NCI-H2029 treated with DMSO at 0.1 percent for 48 hours (cell line): ENCODE measurements at regions not wholly inside any gene's neighbourhood (a gene's known extent, or its start where the extent isn't known, plus 50 kb on each side); places are given as distances from the start of the nearest gene placed in this dataset.

Source experiments
- DNase-seq: peaks from one replicate; lab custom pipeline; 2025; lab: John Stamatoyannopoulos, UW

DNA sequence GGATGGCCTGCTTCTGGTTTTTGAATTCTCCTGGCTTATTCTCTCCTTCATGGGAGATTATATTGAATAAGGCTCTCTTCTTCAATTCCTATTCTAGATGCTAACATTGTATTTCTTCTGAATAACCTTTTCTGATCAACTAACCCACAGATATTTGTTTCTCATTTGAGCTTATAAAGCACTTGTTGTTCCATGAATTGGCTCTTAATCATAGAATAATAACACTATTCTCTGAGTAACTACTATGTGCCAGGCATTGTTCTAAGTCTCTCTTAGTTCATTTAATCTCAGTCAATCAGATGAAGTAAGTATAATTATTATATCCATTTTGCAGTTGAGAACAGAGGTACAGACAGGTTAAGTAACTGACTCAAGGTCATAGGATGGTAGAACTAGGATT is 136.3 kb upstream of the MLIP start:
- no peak for DNase-seq

DNA sequence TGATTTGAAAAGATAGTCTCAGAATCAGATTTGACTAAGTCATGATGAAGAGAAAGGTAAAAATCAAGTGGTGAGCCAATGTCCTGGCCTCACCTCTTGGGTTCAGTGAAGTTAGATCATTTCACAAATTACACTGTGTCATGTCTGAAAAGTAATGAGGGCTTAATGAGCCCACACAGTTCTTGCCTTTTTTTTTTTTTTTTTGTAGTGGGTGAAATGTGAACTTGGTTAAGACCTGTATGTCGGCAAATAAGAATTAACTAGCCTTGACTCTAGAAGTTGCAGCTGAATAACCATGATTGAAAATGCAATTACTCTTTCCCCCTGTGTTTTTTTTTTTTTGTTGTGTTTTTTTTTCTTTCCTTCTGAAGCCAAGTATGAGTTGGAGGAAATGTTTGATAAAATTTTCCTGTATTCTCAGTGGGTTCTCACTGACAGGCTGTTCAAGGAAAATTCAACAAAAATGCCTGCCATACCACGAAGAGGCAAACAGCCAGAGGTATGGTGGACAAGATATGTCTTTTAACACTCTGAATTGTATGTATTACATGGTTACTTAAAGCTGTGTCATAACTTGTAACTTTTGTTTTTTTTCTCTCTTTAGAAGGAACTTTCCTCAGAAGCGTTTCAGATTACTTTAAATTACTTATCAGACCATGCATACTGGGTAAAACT is 135.2 kb upstream of the MLIP start:
- no peak for DNase-seq

DNA sequence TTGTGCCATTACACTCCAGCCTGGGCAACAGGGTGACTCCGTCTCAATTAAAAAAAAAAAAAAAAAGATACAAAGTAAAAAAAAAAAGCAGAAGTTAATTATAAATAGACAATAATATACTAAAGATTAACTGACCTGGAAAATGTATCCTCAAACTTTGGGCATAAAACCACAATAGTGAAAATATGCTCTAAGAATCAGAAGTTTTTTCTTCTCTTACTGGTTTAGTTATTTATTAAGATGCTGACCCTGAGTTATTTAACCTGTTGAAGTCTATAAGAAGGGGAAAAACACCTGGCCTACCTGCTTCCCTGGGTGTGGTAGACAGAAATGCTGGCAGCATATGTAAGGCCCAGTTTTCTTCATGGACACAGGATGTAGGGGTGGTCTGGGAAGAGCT is 133.7 kb upstream of the MLIP start:
- DNase-seq, result no peak

DNA sequence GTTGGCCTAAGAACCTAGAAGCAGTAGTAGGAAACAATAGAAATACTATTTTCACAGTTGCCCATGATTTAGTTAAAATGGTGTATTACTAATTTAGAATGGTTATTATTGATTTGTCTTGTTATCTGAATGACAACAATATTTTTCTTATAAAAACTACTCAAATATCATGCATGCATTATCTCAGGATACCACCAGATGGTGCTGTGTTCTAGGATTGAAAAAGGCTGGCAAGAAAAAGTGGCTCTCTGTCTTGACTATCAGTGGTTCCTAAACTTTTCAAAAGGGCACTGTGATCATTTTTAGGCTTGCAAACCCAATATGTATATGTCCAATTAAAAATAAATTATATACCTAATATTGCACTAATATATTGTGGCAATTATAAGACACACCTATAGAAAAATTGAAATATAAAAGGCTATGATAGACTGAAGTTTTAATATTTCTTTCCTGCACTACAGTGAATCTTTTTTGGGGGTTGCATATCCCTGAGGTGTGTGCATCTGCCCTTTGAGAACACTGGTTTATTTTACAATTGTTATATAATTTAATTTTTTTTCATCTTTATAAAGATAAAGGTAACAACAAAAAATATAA is 131.7 kb upstream of the MLIP start:
- DNase-seq, result peak; percentile 20

DNA sequence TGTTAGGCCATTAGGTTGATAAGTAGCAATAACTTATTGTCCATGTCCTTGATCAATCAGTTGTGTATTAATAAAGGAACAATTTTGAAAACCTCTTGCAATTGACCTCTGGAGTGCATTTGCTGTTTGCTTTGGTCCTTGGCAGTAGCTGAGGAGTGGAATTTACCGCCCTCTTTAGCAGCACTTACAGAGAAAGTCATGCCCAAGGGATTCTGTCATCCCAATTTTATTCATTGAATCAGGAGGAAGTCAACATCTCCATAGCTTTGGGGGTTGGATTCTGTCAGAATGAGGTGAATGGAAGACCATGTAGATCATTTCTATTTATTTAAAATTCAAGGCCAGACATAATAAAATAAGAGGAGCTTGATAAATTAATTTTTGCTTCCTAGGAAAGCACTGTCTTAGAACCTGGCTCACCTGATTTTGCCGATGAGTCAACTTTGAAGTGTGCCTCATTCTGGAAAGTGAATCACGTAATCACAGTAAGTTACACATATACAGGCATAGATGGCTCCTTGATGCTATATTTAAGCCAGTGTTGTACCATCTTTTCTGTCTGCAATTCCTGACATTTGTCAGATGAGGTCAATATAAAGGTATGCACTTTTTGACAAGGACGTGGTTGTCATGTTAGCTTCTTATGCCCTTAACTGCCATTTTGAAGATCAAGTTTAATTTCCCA is 128.7 kb upstream of the MLIP start:
- DNase-seq, result no peak

DNA sequence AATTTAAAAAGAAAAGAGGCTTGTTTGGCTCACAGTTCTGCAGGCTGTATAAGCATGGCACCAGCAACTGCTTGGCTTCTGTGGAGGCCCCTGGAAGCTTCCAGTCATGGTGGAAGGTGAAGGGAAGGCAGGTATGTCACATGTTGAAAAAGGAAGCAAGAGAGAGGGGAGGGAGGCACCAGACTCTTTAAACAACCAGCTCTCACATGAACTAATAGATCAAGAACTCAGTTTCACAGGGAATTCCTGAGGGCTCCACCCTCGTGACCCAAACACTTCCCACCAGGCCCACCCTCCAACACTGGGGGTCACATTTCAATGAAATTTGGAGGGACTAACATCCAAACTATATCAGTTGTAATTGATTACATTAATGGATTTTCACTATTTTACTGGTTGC is 127.9 kb upstream of the MLIP start:
- DNase-seq, result no peak

DNA sequence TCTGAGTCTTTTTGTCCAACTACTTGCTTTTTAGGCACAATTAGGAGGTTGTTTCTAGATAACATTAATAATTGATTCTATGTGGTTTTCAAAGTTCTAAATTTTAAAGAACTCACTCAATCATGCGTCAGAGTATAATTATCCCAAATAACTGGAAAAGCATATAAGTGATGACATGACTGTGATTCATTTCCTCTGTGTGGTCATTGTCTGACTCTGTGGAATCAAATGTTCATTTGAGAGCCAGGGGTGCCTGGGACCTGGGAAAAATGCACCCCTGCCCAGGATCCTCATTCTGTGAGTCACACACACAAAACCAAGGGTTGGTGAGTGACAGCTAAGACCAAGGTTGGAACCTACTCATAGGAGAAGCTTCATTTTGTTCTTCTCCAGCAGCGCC is 127.1 kb upstream of the MLIP start:
- no peak for DNase-seq

DNA sequence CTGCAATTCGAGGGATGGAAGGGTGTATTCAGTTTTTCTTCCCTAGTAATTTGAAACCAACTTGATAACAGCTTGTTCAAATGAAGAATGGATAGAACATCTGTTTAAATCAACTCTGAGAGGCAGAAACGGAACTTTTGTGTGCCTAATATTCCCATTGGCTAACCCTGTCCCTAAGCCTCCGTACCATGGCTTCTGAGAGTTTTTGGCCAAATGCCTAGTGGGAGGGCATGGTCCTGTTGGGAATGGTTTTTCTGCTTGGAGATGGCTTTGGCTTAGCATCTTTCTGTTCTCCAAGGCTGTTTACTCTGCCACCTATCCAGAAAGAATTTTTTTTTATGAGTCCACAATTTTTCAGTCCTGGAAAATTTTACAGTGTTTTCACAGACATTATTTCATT is 126.7 kb upstream of the MLIP start:
- no peak for DNase-seq

DNA sequence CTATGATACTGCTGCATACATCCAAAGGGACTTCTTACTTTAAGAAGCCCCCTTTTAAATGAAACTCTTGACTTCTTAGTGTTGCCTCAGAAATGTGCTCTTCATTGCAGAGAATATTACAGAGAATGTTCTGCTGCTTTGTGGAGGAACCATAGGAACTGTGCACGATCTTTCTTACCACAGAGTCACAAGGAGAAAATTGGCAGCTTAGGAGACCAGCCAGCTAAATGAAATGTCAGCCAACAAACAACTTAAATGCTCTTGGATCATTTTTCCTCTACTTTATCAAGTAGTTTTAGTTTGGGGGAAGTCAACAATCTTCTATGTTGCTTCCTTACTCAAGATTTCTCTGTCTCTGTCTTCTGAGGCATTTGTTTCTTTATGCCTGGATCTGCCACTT is 125.9 kb upstream of the MLIP start:
- DNase-seq, result no peak

DNA sequence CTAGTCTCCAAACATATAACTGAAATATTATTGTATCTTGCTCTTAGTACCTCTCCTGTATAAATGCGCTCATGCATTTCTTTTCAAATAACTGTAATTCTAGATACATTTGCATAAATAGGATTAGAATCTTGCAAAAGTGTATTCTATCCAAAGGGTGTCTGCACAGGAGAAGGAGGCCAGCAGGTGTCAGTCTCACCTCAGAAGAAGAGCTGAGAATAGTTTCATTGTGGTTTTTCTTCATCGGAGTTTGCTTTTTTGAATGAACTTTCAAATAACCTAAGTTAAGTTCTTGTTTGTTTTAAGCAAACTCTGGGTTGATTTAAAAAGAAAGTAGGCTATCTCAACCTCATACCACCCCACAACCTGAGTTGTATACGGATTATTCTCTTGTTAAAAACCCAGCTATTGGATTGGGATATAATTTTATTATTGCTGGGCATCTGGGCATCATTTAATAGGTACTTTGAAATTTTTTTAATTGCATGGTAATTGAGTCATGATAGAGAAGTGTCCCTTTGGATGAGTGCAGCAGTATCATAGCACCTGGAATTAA is 125.0 kb upstream of the MLIP start:
- no peak for DNase-seq

DNA sequence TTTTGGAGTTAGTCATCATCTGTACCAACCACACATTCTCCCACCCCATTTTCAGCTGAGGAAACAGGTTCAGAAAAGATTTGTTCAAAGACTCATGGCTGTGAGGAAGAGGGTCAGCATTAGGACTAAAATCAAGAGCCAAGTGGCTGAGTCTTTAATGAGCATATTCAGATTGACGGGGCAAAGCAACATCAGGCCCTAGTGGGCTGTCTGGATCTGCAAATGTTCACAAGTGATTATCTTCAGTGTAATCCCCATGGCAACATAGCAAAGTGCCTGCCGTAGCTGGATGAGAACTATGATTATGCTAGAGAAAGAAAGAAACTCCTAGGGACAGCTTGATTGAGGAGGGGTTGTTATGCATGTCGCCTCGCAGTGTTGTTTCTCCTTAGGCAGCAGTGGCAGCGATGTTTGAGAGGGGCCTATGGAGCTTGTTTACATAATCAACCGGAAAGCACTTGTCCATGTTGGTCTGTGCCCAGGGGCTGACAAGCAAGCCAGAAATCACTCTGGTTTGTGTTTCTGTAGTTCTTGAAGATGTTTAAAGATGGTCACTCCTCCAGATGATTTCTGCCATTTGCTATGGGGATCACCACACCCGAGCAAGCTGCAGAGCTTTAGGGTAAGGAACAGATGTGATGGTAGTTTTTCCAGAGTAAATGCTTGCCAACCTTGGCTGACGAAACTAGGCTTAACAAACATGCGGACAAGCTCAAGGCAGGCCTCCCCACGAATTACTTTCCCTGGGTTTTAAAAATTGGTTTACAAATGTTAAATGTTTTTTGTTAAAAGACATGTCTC is 124.3 kb upstream of the MLIP start:
- DNase-seq, result no peak

DNA sequence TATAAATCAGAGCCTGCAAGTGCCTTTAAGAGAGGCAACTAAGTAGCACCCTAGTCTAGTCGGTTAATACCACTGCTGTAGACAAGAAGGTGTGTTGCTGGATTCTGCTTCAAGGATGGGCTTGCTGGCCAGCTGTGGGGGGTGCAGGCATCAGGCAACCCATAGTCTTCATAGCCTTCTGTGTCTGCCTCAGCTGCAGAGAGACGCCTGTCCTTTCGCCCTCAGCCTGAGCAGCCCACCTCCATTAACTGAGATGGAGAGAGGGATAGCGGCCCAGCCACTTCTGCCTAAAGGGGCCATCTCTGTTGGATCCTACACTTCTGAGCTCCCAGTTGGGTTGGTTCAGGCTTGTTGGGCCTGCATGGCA is 123.7 kb upstream of the MLIP start:
- DNase-seq, result no peak

DNA sequence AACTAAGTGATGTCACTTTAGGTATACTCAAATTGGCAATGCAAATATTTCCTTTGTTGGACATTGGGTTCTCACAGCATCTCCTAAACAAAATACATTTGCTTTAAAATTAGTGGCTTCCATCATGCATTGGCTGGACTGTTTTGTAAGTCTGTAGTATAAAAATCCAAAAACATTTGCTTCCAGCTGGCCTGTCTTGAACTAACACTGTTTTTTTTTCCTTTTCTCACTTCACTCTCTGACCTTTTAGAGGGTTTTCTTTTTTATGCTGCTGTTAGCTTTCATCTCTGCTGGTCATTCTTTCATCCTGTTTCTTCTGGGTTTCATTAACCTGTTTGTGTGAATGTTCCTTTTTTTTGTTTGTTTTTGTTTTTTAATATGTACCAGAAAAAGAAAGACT is 121.7 kb upstream of the MLIP start:
- no peak for DNase-seq

DNA sequence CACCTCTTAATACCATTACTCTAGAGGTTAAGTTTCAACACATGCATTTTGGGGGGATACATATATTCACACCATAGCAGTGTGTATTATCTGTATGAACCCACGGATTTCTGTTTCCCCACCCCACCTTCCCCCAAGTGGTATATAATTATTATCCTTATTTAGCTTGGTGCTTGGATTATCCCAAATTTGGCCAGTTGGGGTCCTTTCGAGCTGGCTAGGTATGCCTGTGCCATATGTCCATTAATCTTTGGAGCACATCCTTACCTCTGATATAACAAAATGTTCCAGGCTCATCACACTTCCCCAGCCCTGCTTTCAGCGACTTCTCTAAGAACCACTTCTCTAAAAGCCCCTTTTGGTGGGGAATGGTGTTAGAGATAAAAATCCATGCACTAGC is 118.7 kb upstream of the MLIP start:
- no peak for DNase-seq

DNA sequence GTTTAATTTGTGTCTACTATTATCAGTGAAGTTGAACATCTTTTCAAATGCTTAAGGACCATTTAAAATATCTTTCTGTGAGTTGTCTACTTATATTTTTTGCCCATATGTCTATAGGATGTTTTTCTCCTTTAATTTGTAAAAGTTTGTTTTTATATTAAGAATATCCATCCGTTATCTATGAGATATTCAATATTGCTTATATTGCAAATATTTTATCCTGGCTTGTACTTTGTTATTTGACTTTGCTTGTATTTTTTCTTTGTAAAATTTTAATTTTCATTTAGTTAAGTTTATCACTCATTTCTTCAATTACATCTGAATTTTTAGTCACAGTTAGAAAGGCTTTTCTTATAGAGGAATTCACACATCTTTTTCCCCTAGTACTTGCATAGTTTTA is 117.0 kb upstream of the MLIP start:
- DNase-seq, result no peak

DNA sequence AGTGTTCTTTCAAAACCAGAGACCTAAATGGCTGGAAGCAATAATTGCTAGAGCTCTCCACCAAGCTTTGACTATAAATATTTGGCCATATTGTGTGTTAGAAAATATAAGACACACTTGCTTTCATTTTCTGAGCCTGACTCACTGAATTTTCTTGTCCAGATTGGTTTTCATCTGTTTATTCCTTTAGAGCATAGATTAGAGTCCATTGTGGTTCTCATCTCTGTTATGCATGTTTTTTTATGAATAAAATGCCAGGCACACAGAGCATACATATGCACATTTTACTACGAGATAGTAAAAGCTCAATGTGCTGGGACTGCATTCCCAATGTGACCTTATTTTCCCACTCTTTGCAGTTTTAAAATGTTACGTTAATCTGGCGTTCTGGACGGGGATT is 115.3 kb upstream of the MLIP start:
- DNase-seq, result no peak

DNA sequence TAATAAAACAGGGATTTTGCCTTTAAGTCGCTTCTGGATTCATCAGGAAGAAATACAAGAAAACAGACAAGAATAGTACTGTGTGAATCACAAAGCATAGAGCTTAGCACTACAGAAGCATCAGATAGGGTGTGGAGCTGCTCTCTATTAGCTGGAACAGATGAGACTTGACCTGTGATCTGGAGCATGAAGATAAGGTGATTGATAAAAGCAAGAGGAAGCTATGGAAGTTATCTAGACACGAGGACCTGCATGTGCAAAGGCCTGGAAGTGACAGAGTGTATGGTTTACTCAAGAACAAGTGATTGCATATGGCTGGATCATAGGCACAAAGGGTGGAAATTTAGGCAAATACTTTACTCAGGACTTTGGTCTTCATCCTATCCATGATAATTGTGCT is 112.9 kb upstream of the MLIP start:
- no peak for DNase-seq

DNA sequence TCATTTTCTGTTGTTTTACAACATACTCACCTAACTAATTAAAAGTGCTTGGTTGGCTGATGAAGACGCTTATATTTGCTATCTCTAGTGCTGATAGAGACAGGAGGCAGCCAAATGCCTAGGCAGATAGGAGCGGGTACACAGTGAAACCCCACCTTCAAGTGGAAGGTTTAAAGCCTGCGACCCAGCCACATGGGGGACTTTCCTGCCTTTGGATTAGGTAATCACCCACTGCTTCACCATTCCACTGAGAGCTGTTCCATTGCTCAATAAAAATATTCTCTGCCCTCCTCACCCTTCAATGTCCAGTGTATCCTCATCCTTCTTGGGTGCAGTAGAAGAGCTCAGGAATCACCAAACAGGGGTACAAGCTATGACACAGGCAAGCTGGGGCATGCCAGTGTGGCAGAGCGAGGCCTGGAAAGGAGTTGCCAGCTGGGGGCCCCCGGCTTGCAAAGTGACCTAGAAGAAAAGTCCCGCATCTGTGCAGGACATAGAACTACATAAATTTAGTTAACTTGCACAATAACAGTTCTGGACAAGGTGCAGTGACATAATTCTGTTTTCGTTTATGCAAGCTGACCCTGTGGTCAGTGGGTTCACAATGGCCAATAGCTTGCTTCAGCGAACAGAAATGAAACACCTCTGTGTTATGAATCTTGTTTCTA is 112.0 kb upstream of the MLIP start:
- no peak for DNase-seq

DNA sequence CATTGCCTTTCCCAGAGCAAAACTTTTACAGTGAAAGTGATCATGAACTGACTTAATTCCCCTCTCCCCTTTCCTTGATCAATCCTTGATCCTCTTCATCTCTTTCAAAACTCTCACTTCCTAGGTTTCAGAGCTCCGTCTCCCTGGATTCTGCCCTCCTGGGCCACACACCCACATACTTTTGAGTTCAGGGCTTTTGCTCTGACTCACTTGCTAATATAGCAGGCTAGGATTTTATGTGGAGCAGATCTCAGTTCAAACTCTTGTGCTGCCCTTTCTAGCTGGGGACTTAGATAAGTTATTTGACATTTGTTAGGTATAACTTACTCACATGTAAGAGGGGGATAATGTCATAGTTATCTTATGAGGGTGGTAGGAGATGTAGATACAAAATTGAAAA is 109.1 kb upstream of the MLIP start:
- DNase-seq, result no peak

DNA sequence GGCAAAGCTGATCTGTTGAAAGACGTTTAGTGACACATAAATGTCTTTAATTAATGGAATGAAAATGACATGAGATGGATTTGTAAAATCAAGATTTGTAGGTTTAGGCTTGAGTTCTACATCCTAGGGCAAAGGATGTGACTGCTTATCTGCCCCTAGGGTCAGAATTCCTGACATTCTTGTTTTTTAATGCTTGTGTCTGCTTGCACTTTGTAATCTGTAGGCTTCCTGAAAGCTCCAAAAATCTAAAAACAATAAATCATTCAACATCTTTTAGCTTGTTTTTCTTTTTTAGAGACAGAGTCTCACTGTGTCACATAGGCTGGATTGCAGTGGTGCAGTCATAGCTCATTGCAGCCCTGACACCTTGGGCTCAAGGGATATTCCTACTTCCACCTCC is 107.9 kb upstream of the MLIP start:
- no peak for DNase-seq

DNA sequence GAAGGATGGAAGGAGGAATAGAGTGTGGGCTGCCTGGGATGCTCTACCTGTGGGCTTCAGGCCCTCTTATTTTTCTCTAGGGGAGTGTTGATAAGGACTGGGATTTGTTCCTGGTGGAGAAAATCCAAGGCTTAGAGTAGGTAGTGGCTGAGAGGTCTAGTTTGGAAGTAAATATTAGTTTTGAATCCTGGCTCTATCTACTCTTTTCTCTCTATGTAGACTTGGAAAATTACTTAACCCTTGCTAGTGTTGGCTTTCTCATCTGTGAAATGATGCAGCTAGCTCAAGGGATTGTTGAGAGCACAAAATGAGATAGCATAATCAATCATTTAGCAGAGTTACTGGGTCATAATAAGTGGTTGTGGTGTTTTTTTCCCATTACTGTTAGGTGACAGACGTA is 102.7 kb upstream of the MLIP start:
- DNase-seq, result no peak

DNA sequence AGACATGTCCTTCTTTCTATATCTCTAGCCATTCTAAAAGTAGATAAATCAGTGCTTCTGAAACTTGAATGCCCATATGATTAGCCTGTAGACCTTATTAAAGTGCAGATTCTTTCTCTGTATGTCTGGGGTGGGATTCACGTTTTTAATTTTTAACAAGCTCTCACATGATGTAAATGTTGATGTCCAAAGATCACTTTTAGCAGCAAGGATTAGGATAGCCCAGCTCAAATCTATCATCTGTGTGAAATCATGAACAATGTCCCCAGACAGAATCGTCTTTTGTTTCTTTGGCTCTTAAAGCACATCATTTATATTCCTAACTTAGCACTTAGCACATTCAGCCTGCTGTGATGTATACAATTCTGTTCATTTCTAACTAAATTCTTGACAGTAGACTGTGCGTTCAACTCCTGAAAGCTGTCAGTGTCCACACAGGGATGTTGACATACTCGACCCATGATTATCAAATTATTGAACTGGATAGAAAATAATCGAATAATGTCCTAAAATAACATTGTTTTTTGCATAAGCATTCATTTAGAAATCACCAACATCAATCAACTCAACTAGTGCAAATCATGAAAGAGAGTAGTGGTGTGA is 102.1 kb upstream of the MLIP start:
- no peak for DNase-seq
